UCSD-AML1 (cell line): ENCODE measurements at regions not wholly inside any gene's neighbourhood (a gene's known extent, or its start where the extent isn't known, plus 50 kb on each side); places are given as distances from the start of the nearest gene placed in this dataset.
"Not testable (repeated sequence)": the region's sequence is repeated elsewhere in the genome, so short reads cannot be mapped to it uniquely, and the experiment has no call there.

Source experiments
- DNase-seq: peaks from one replicate; lab custom pipeline; 2025; ENCODE audit not compliant: unreplicated experiment; lab: John Stamatoyannopoulos, UW

DNA sequence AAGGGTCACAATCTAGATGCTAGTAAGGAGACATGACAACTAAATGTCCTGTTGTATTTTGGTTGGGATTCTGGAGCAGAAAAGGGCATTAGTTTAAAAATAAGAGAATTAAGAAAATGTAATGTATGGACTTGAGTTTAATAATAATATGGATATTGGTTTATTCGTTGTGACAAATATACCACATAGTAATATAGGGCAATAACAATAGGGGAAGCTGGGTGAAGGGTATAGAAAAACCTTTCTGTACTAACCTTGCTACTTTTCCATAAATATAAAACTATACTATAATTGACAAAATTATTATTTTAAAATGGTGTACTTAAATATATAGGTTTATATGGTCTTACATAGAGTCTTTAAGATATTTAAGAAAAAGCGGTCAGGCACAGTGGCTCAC is 558.9 kb downstream of the PTPRC start:
- DNase-seq: no peak

DNA sequence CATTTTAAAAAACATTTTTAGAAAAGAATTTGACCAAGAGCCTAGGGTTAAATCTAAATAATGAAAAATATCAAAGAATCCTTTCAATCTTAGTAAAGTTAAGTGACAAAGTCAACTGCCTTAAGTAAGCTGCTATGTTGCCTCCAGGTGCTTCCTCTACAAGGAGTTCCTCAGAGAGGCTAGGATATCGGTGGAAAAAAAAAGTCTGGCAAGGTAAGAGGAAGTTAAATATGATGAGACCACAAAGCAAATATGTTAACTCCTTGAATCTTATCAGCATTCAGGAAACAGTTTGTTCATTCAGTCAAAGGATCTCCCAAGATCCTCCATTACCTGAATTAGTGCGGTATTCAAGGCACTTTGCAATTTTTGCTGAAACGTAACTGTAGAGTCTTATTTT is 563.5 kb downstream of the PTPRC start:
- DNase-seq: no peak

DNA sequence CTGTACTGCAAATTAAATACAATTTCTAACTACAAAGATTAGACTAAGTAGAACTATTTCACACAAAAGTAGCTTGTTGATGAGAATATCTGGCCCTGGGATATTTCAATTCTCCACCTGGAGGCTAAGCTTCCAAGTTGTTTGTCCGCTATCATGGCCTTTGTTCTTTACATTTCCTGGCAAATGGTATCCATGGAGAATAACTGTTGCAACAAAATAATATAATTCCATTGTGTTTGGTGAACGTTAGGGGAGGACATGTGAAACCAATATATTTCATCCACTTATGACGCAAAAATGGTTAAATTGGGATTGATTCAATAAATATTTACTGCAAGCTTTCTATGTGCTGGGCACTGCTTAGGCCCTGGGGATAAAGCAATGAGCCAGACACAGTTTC is 565.4 kb downstream of the PTPRC start:
- no peak for DNase-seq

- no peak for DNase-seq
These were observed 567.1 kb downstream of the PTPRC start for GRCh38 chr1:199205740-199206441.

GRCh38 chr1:199208847-199209246 is 570.0 kb downstream of the PTPRC start:
- DNase-seq: no peak

GRCh38 chr1:199218065-199218464 is 579.2 kb downstream of the PTPRC start:
- DNase-seq: peak; percentile 7

GRCh38 chr1:199218533-199218932 is 579.7 kb downstream of the PTPRC start:
- peak; percentile 10 for DNase-seq

- DNase-seq: no peak
These were observed 581.2 kb downstream of the PTPRC start for GRCh38 chr1:199220031-199220430.

- no peak for DNase-seq
These were observed 582.7 kb downstream of the PTPRC start for GRCh38 chr1:199221371-199222150.

DNA sequence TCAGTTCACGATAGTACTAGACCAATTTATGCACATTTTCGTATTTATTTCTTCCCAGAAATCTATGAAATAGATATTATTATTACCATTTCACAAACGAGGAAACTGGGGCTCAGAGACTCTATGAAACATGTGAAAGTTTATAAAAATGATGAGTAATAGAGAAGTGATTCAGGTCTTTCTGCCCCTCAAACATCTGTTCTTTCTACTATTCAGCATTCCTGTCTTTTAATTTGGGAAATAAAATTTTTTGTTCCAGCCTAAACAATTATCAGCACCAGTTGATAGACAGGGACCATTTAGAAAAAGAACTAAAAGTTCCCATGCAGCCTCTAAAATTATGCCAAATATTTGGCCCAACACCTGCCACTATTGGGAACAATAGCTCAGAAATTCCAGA is 585.1 kb downstream of the PTPRC start:
- DNase-seq: no peak

GRCh38 chr1:199226163-199226562 is 587.3 kb downstream of the PTPRC start:
- no peak for DNase-seq

GRCh38 chr1:199242147-199242546 is 603.3 kb downstream of the PTPRC start:
- DNase-seq: no peak

GRCh38 chr1:199242601-199243000 is 603.8 kb downstream of the PTPRC start:
- DNase-seq: peak; percentile 8

DNA sequence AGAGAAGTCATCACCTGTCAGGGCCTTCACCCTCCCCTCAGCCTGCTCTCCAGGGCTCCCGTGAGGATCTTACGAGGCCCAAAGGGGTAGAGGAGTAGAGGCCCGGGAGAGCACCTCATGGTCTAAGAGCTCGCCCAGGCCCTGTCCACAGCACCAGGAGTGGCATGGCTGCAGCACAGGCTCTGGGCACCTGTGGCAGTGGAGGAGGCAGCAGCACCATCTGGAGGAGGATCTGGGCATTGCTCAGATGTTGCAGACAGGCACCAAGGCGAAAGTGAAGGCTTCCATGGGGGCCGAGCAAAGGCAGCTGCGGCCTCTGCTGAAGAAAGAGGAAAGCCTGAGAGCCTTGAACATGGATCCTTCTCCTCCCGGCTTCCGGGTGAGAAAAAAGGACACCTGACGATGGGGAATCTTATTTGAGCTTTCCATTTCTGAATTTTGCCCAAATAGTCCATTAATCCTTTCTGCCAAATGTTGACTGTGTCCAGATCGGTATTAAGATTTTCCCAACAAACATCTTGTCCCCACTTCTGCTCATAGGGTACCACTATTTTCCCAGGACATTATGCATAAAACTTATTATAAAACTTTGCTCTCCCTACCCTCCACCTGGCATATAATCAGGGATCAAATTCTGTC is 604.7 kb downstream of the PTPRC start:
- peak; percentile 63 for DNase-seq

DNA sequence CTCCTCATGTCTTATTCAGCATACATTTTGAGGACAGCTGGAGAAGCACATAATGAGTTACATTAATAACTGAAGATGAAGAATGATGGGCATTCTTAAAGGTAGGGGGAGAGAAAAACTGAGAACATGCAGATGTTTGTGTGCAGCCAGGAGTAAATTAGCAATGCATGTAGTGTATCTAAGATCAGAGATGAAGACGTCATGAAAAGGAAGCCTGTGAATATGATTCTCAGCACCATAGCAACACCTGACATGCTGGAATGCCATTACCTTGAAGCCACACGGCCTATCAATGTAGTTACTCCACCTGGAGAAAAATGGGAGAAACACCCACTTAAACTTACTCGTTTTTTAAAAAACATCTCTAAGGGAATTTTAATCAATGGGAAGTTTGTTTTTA is 607.1 kb downstream of the PTPRC start:
- no peak for DNase-seq

- DNase-seq: no peak
These were observed 607.9 kb downstream of the PTPRC start for GRCh38 chr1:199246716-199247115.

DNA sequence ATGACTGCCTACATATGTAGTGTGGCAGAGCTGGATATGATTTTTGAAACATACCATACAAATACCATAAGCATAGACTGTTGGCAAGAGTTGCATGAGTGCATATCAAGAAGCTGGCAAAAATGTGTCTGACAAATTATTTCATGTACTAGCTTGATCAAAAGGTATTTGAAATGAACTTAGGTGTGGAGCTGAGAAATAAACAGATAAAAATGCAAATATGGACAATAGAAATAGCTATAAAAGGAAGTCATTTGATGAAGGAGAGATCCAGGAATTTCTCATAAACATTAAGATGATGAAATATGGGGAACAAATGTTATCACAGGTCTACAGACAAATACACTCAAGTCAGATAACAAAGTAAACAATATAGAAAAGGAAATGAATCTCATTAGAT is 609.1 kb downstream of the PTPRC start:
- DNase-seq: no peak

- DNase-seq: not testable (repeated sequence)
These were observed 615.2 kb downstream of the PTPRC start for GRCh38 chr1:199254040-199254439.

DNA sequence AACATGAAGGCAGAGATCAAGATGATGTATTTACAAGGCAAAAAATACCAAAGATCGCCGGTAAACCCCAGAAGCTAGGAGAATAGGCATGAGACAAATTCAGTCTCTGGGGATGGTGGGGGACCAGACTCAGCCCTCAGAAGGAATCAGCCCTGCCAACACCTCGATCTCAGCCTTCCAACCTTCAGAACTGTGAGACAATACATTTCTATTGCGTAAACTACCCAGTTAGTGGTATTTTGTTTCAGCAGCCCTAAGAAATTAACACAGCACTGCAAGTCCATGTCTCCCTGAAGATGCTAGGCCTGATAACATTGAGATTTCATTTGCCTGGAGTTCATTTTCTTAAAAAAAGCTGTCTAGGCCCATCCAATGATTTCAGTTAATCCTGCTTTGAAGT is 622.5 kb downstream of the PTPRC start:
- DNase-seq: no peak

GRCh38 chr1:199264283-199264682 is 625.4 kb downstream of the PTPRC start:
- DNase-seq: peak; percentile 5

GRCh38 chr1:199264911-199265310 is 626.1 kb downstream of the PTPRC start:
- no peak for DNase-seq

- DNase-seq: no peak
These were observed 626.5 kb downstream of the PTPRC start for GRCh38 chr1:199265319-199265718.
